Activated CD8-positive, alpha-beta memory T cell treated with anti-CD3 and anti-CD28 coated beads for 4 hours (primary cell): ENCODE measurements at regions not wholly inside any gene's neighbourhood (a gene's known extent, or its start where the extent isn't known, plus 50 kb on each side); places are given as distances from the start of the nearest gene placed in this dataset.
"Not testable (repeated sequence)": the region's sequence is repeated elsewhere in the genome, so short reads cannot be mapped to it uniquely, and the experiment has no call there.

ENCODE experiments used
- DNase-seq, 2 donors: peaks; one replicate each; pipeline ENCODE4 v3.0.0-alpha.2; 2020; ENCODE audit warnings: low read depth in 2 of 2

DNA sequence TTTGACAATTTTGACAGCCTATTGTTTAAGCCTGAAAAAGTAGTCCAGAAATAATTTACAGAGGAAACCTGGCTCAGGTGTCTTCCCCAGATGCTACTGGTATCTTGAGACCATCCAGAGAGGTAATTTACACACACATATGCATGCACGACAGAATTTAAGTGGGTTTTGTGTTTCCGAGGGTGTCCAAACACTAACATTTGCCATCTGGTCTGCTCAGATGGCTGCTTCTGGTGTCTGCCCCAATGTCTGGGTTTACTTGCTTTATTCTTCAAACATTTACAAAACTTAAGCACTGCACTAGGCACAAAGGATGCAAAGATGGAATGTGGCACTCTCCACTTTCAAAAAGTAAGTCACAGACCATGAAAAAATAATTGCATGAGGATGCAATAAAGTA lies 226.6 kb upstream of the EGLN3 start:
- DNase-seq, result no peak

DNA sequence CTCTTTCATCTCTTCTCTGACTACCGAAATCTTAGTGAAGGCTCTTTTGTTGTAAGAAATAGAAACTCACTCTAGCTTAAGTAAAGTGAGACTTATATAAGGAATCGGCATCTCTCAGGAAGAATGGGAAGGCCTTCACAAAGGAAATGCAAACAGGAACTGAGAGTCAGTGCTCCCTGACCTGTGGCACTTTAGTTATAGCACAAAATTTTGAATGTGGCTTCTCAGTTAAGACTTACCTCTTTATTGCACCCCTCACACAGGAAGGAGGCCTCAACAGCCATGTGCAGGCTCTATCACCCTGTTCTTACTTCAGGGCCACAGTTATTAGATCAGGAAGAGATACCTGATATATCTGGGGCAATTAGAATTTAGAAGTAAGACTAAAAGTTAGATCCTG lies 224.7 kb upstream of the EGLN3 start:
- DNase-seq, result no peak

DNA sequence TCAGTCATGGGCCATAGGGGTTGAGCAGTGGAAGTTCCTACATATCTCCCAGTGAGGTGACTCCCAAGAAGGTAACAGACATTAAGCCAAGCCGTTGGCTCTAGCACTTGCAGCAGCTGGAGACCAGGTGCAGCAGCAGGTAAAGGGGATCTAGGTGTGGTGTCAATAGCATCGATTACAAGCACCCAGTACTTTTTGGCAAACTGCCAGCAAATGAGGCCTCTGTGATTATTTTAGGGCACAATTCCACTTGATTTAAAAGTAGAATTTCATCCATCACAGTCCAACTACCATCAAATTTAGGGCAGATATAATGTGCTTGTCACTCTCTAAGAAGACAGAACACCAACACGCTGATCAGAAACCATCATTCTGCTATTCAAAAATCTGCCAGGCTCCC lies 224.1 kb upstream of the EGLN3 start:
- DNase-seq, result no peak

DNA sequence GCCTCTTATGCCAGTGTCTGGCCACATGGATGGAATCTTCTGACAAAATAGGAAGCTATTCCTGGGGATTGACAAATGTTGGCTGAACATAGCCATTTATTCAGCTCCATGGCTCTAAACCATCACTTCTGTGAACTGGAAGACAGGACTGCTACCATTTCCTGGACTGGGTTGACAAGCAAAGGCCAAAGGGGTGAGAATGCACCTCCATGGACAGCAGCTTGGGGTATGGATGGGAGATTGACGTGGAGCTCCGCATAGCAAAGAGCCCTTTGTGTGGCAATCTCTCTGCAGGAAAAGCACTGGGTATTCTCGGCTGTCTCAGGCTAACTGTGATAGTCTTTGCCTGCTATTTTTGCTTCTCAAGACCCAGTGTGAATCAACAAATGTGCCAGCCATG lies 223.0 kb upstream of the EGLN3 start:
- DNase-seq, result no peak

DNA sequence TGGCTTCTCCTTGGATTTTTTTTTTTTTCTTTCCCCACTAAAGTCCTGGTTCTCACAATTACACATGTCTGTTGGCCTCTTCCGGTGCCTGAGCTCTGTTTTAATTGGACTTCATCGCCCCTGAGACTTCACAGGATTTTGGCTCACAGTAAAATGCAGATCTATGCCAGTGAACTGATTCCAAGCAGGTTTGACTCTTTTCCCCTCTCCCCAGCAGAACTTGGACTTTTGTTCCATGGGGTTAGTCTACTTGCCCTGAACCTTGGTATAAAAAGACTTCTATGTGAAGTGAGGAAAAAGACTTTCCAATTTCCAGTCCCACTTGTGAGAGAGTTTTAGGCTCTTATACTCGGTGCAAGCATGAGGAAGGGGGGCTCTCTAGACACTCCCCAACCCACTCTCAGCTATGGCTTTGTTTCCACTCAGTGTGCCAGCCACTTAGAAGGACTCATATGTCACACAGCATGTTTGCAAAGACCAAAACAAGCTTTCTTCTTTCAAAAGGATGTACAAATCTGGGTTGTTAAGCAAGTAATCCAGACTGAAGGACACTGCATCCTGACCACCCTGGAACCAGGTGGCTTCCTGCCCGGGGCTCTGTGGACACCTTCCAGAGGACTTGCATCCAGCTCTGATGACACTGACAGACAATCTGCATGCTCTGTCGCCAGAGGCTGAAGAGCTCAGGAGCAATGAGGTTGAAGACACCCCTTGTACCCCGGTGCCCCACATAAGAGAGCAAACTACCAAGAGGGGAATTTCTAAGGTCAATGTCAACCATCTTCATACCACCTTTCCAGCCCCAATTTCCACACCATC lies 221.9 kb upstream of the EGLN3 start:
- no peak for DNase-seq

DNA sequence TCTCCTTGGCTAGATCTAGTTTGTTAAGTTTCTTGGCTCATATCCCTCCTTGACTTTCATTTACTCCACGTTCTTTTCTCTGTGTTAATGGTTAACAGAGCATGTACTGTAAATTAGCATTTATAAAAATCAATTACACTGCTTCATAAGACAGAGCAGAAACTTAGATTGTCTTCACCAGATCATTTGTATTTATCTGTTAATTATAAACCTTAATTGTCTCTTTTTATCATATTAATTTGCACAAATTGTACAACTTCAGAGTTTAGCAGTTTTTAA lies 221.2 kb upstream of the EGLN3 start:
- no peak for DNase-seq

DNA sequence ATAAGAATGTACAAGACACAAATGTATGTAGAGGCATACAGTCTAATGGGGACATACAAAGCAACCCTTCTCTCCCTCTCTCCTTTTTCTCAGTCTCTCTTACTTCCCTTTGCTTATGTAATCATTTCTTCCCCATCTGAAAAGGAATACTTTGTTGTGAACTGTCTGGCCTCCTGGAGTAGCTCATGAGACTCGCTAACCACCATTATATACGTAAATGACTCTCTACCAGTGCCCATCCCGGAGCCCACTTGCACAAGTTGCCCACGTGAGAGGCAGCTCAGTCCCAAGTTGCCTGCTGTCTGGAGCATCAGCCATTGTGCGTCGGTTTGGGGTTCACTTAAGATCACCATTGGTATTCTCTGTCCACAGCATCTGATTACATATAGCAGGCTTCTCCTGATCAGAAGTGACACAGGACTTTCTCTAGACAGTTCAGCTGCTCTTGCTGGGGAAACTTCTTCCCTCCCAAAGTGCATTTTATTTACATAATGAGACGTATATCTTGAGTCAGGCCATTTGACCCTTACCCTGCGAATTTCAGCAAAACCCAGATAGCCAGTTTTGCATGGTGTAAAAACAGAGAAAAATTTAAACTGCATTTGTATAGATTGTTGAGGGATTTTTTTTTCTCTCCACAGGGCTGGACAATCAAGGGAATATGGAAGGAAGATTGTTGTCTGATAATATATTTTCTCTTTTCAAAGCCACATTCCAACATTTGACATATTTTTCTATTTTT lies 220.7 kb upstream of the EGLN3 start:
- no peak for DNase-seq

DNA sequence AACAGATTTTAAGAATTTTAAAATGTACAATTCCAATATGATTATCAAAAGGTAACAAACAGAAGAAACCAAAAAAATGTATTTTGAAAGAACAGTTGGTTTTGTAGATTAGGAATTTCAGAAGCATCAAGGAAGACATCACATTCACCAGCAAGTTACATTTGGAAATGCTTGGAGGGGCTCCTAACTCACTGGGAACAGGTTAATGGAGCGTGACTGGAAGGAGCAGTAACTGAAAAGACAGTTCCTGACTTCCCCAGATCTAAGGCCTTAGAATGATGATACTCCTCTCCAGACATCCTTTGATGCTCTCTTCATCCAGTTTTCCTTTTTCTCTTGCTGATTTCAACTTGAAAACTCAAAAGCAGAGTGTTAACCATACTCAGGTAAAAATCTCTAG lies 220.0 kb upstream of the EGLN3 start:
- no peak for DNase-seq

DNA sequence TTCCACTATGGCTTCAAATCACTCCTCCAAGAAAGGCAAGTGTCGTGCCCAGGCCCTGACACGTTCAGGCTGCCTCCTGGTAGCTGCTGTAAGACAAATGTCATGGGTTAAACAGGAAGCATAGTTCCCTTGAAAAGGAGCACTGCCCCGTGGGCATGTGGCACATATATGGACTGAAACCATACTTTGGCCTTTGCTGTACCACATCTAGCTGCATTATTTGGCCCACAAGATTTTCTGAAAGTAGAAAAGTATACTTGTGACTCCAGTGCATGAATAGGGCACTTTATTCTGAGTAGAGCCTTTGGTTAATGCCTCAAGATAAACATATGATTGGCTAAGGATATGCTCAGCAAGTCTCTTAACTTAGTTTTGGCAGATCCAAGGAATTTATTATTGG lies 218.7 kb upstream of the EGLN3 start:
- DNase-seq, result no peak

DNA sequence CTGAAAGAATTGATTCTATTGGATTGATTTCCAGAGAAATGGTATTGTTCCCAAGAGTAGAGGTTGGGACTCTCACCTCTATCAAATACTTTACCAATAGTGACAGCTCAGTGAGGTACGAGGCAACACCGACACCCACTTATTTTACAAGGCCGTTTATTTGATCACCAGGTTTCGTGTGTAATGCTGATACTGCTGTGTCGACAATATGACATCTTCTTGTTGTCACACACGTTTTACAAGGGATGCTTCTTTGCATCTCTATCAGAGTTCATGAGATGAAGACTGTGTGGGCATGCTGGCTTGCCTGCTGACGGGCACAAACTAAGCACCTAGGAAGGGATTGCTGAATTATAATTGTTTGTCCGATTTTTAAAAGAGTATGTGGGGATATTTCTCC lies 217.8 kb upstream of the EGLN3 start:
- no peak for DNase-seq

DNA sequence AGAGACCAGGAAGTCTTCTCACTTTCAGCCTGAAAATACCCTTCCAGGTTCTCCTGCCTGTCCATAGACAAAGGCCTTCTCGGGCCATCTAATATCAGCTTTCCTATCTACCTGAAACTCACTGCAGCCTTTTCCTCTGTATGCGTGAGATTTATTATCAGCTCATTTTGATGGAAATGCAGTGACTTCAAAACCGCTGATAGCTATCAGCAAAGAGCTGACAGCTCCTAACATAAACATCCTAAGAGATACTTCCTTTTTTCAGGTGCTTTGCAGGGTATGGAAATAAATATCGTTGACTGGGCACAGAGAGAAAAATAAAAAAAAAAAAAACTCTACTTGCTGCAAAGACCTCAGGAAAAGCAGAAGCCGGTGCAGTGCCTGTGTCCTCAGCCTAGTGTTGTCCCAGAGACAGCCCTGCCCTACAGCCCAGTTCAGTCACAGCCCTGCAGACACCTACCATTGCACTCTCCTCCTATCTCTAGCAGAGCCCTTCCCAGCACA lies 215.0 kb upstream of the EGLN3 start:
- DNase-seq, result no peak

DNA sequence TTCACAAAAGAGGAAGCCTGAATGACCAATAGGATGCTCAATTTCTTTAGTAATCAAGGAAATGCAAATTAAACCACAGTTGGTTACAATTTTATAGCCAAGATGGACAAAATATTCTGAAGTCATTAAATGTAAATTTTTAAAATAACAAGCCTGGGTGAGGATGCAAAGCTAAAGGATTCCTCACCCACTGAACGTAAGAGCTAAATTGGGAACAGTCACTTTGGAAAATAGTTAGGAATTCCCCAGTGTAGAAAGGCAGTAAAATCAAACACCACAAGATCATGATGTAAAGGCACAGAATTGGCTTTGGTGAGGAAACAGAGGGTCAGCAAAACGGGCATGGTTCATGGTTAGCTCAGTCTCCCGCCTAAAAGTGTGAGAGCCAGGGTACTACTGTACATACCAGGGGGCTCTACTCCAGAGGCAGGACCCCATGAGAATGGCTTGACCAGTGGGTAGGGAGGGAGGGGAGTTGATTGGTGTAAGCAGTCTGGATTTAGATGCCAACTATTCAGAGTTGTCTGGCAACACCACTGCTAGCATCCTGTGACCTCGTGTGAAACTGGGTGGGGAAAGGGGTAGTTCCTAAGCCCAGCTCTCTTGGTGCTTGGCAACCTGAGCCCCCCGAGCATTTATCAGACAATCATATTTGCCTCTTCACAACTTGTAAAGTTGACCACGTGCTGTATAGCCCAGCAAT lies 213.4 kb upstream of the EGLN3 start:
- no peak for DNase-seq

DNA sequence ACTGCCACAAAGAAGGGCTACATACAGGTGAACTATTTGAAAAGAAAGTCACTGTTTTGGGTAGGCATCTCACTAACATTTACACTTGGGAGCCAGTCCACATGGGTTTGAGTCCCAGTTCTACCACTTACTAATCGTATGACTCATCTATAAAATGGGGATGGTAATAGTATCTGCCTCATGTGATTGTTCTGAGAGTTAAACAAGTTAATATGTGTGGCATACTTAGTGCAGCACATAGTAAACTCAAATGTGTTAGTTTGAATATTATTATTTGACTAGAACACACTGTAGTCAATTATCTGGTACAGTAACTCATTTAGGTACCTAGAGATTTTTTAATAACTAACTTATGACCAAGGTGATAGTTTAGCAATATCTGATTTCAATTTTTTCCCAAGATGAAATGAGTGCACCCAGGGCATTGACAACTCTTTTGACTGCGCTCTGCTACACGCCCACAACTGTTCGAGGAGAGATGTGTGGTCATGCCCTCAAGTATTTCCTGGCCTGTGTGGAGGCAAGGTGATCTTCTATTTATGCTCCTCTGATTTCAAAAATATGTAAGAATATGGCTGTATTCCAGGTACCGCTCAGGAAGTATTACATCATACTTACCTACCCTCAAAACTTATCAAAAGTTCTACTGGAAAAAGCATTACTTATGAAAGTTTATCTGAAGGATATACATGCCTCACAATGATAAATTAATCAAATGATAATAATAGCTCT lies 210.6 kb upstream of the EGLN3 start:
- no peak for DNase-seq

DNA sequence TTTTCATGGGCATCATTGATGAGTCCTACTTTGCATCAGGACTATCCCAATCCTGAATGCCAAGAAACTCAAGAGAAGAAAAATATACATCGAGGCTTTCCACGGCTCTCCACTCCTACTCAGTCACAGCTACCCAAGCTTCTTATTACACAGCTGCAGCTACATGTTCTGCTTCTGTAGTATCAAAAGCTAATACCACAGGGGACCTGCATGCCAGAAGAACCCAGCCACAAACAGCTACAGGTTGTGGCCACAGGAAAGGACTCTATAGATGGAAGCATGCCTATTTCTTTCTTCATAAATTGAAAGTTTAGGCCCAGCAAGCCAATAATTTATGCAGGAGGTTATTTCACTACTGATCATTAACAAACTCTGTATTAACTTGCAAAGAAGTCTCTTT lies 209.7 kb upstream of the EGLN3 start:
- DNase-seq, result no peak

DNA sequence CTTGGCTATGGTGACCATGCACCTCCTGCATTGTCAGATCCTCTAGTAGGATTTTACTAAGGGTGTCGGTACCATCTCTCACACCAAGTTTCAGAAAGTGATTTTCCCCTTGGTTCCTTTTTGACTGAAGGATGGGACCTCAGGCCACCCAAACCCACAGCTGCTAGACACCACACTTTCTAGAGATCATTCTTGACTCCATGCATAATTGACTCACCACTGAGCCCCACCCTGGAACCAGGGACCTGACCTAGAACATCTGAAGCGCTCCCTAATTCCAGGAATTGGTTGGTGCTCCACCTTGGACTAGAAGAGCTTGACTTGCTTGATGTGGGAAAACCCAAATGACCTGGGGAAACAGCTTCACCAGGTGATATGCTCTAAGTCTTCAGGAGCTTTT lies 206.8 kb upstream of the EGLN3 start:
- no peak for DNase-seq

DNA sequence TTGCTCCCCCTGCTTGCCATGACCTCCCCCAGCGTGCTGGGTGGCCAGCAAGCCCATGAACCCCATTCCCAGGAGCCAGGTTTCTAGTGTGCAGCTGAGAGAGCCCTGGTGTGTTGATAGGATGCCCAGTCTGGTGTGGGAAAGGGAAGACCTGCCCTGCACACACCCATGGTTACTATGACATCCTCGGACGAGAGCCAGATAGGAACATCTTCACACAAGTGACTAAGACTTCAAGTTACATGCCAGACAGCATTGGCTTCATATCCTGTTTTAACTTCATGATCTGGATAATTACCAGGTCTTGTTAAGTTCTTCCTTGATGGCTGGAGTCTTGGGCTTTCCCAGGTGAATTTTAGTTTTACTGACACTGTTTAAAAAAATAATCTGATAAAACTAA lies 196.6 kb upstream of the EGLN3 start:
- DNase-seq, result no peak

DNA sequence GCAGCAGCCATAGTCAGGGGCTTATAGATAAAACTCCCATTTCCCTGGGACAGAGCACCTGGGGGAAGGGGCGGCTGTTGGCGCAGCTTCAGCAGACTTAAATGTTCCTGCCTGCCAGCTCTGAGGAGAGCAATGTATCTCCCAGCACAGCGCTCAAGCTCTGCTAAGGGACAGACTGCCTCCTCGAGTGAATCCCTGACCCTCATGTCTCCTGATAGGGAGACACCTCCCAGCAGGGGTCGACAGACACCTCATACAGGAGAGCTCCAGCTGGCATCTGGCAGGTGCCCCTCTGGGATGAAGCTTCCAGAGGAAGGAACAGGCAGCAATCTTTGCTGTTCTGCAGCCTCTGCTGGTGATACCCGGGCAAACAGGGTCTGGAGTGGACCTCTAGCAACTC lies 189.3 kb upstream of the EGLN3 start:
- DNase-seq, result not testable (repeated sequence)

DNA sequence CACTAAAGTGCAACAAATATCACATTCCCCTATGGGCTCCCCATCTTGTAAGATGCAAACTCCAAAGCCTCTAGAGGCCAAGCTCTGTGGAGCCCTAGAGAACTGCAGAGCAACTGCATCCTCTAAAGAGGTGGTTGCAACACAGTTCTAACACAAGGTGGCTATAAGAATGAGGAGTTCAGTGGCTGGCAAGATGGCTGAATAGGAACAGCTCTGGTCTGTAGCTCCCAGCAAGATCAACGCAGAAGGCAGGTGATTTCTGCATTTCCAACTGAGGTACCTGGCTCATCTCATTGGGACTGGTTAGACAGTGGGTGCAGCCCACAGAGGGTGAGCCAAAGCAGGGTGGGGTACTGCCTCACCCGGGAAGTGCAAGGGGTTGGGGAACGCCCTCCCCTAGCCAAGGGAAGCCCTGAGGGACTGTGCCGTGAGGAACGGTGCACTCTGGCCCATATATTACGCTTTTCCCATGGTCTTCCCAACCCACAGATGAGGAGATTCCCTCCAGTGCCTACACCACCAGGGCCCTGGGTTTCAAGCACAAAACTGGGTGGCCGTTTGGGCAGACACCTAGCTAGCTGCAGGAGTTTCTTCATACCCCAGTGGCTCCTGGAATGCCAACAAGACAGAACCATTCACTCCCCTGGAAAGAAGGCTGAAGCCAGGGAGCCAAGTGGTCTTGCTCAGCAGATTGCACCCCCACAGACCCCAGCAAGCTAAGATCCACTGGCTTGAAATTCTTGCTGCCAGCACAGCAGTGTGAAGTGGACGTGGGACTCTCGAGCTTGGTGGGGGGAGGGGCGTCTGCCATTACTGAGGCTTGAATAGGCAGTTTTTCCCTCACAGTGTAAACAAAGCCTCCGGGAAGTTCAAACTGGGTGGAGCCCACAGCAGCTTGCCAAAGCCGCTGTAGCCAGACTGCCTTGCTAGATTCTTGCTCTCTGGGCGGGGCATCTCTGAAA lies 188.6 kb upstream of the EGLN3 start:
- DNase-seq, result not testable (repeated sequence)

DNA sequence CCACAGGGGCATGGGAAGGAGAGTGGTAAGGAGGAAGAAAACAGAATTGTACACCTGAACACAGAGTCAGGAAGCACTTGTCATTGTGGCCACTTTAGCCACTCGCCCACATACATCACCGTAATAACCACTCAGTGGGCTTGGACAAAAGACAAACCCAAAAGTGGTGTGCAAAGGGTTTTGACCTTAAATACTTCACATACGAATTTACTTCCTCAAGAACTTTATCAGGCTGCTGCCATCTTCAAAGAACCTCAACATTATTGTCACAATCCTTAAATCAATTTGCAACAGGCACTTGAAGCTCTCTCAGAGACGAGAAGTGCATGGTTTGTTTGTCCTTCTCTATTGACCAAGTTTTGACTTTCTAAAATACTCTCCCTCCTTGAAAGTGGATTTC lies 187.3 kb upstream of the EGLN3 start:
- no peak for DNase-seq

DNA sequence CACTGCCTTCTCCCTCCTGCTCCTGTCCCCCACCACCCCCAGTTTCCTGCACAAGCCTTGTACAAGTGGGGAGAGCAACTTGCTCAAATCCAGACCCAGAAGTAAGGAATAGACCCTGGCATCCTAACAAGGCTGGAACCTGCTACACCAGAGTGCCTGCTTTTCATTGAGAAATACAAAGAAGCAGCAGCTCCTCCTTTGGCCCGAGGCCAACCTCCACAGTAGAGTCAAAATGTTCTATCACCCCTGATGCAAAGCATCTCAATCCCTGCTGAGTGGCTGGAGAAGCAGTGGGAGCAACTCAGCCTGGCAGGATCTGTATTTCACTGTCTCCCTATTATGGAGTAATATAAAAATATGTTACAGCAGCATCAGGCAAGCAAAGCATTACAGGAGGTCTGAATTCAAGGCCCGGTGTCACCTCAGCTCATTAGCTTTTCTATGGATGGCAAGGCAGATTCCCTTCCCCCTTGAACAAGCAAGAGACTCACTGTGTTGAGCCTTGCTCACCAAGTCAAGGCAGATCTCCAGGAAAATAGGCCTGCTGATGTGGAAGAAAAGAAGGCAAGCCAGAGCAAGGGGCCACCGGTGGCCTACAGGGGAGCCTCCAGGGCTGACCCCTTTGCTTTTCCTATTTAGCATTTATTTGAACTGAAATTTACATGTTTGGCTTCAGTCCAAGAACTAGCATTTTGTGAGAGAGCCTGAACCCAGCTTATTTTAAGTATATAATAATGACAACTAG lies 186.3 kb upstream of the EGLN3 start:
- DNase-seq, result no peak
